ENCODE measurements at regions not wholly inside any gene's neighbourhood (a gene's known extent, or its start where the extent isn't known, plus 50 kb on each side); places are given as distances from the start of the nearest gene placed in this dataset.

GRCh38 chr2:133975676-133976428, 278.0 kb upstream of the MGAT5 start:
- no peaks in the 10 kb centered on the region for H3K9me2 ChIP-seq (replicated peaks; ENCODE audit: control insufficient read depth, low read length)
- H3K9me3 ChIP-seq (ENCODE audit: control insufficient read depth, insufficient read depth, low read length) = no peaks in the 10 kb centered on the region
- H3K79me2 ChIP-seq (ENCODE audit: control insufficient read depth, low read length) = no peaks in the 10 kb centered on the region
- no peak overlapping the region for H3K27ac ChIP-seq (ENCODE audit: low read depth, low read length)
- no peaks in the 10 kb centered on the region for H3K36me3 ChIP-seq (ENCODE audit: control insufficient read depth, low read length)
- no peaks in the 10 kb centered on the region for H3K27me3 ChIP-seq (ENCODE audit: control insufficient read depth, low read length)
- H3K4me3 ChIP-seq (ENCODE audit: low read length) = no peak overlapping the region
- no peak overlapping the region for H3K4me2 ChIP-seq (ENCODE audit: low read length)
- H3K4me1 ChIP-seq (ENCODE audit: control insufficient read depth, low read length) = no peaks in the 10 kb centered on the region
- TF ChIP-seq CTCF (IDR thresholded peaks at IDR 0.05; ENCODE audit: low read depth, low read length, poor library complexity, severe bottlenecking) (no peak), EZH2phosphoT487 (IDR thresholded peaks at IDR 0.05; ENCODE audit: borderline replicate concordance, low read length) (no peak)
- no peaks in the 10 kb centered on the region for H4K20me1 ChIP-seq (ENCODE audit: control insufficient read depth, insufficient read depth, low read depth, low read length)
- no peaks in the 10 kb centered on the region for H3F3A ChIP-seq (ENCODE audit: control insufficient read depth, insufficient read depth)

- H3K4me2 ChIP-seq (ENCODE audit: low read length) = no peak overlapping the region
- H3K9me3 ChIP-seq (ENCODE audit: control insufficient read depth, insufficient read depth, low read length) = no peaks in the 10 kb centered on the region
- no peaks in the 10 kb centered on the region for H3K9me2 ChIP-seq (replicated peaks; ENCODE audit: control insufficient read depth, low read length)
- TF ChIP-seq CTCF (IDR thresholded peaks at IDR 0.05; ENCODE audit: low read depth, low read length, poor library complexity, severe bottlenecking) (no peak), EZH2phosphoT487 (IDR thresholded peaks at IDR 0.05; ENCODE audit: borderline replicate concordance, low read length) (no peak)
- H3K36me3 ChIP-seq (ENCODE audit: control insufficient read depth, low read length) = no peaks in the 10 kb centered on the region
- no peak overlapping the region for H3K4me3 ChIP-seq (ENCODE audit: low read length)
- H3K79me2 ChIP-seq (ENCODE audit: control insufficient read depth, low read length) = no peaks in the 10 kb centered on the region
- H3K4me1 ChIP-seq (ENCODE audit: control insufficient read depth, low read length) = no peaks in the 10 kb centered on the region
- no peaks in the 10 kb centered on the region for H3K27me3 ChIP-seq (ENCODE audit: control insufficient read depth, low read length)
- no peaks in the 10 kb centered on the region for H4K20me1 ChIP-seq (ENCODE audit: control insufficient read depth, insufficient read depth, low read depth, low read length)
- H3K27ac ChIP-seq (ENCODE audit: low read depth, low read length) = no peak overlapping the region
- no peaks in the 10 kb centered on the region for H3F3A ChIP-seq (ENCODE audit: control insufficient read depth, insufficient read depth)
These were observed 277.2 kb upstream of the MGAT5 start for GRCh38 chr2:133976659-133977058.

GRCh38 chr2:133977405-133977804, 276.5 kb upstream of the MGAT5 start:
- H3K4me1 ChIP-seq (ENCODE audit: control insufficient read depth, low read length) = no peaks in the 10 kb centered on the region
- H3K27me3 ChIP-seq (ENCODE audit: control insufficient read depth, low read length) = no peaks in the 10 kb centered on the region
- H3K27ac ChIP-seq (ENCODE audit: low read depth, low read length) = no peak overlapping the region
- H3K4me2 ChIP-seq (ENCODE audit: low read length) = no peak overlapping the region
- no peaks in the 10 kb centered on the region for H4K20me1 ChIP-seq (ENCODE audit: control insufficient read depth, insufficient read depth, low read depth, low read length)
- H3K79me2 ChIP-seq (ENCODE audit: control insufficient read depth, low read length) = no peaks in the 10 kb centered on the region
- no peaks in the 10 kb centered on the region for H3K9me2 ChIP-seq (replicated peaks; ENCODE audit: control insufficient read depth, low read length)
- TF ChIP-seq CTCF (IDR thresholded peaks at IDR 0.05; ENCODE audit: low read depth, low read length, poor library complexity, severe bottlenecking) (no peak), EZH2phosphoT487 (IDR thresholded peaks at IDR 0.05; ENCODE audit: borderline replicate concordance, low read length) (no peak)
- no peak overlapping the region for H3K4me3 ChIP-seq (ENCODE audit: low read length)
- no peaks in the 10 kb centered on the region for H3F3A ChIP-seq (ENCODE audit: control insufficient read depth, insufficient read depth)
- no peaks in the 10 kb centered on the region for H3K9me3 ChIP-seq (ENCODE audit: control insufficient read depth, insufficient read depth, low read length)
- H3K36me3 ChIP-seq (ENCODE audit: control insufficient read depth, low read length) = no peaks in the 10 kb centered on the region

All from DOHH2 (cell line).